A673 (cell line): ENCODE measurements at regions not wholly inside any gene's neighbourhood (a gene's known extent, or its start where the extent isn't known, plus 50 kb on each side); places are given as distances from the start of the nearest gene placed in this dataset.

Experiments
- CTCF ChIP-seq: fragments of 300-800, 200-600 bp; sonication (generic); conservative IDR thresholded peaks from 2 replicates; pipeline ENCODE4 v1.5.1; 2017; ENCODE audit warnings: low read depth, mild to moderate bottlenecking, antibody characterized with exemption, low read length, moderate library complexity, mixed read lengths
- EZH2 ChIP-seq: fragments of 200-600 bp; sonication (generic); IDR thresholded peaks from 2 replicates; pipeline ENCODE4 v1.6.1; 2017; ENCODE audit warnings: borderline replicate concordance, low read depth, mild to moderate bottlenecking, mixed read lengths, antibody characterized with exemption, low read length; ENCODE audit not compliant: poor library complexity, severe bottlenecking

- TF ChIP-seq EZH2: no peak
- TF ChIP-seq CTCF: no peak
Measured at GRCh38 chr22:49585461-49586243, 242.0 kb downstream of the BRD1 start.
